HG02763 (cell line): ENCODE measurements at regions not wholly inside any gene's neighbourhood (a gene's known extent, or its start where the extent isn't known, plus 50 kb on each side); places are given as distances from the start of the nearest gene placed in this dataset.
"Not testable (repeated sequence)": the region's sequence is repeated elsewhere in the genome, so short reads cannot be mapped to it uniquely, and the experiment has no call there.

Source experiments
- ATAC-seq: cut with Tn5 transposase; IDR thresholded peaks from one replicate; pipeline ENCODE4 v1.9.1; 2021; ENCODE audit warnings: mild to moderate bottlenecking, moderate library complexity; ENCODE audit not compliant: unreplicated experiment

- no peak for ATAC-seq
Measured at GRCh38 chr2:220373878-220374277, 746.4 kb downstream of the SLC4A3 start.

GRCh38 chr2:220374282-220374681 lies 746.9 kb downstream of the SLC4A3 start:
- ATAC-seq, result no peak

DNA sequence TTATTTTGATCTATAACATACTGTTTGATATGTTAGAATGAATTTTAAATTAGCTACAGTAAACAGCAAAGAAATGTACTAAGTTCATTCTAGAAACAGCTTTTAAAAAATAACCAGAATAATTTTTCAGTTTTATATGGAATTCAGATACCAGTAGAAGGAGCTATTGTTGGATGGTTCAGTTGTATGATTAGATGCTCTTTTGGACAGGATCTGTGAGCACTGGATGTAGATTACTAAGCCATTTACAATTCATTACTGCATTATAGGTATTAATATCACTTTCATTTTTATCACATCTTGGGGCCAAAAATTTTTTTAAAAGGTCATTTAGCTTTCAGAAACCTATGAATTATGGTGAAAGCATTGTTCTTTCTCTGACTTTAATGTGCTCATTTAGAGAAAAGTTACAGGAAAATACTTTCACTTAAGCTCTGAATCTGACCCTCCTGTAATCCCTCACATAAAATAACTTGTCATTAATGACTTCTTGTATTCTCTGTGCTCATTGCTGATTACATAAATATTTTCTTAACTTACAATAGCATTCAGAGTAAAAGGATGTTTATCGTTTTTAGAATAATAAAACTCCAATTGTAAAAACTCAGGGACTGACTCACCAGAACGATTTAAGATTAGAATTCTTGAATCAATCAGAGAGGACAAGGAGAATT lies 750.2 kb downstream of the SLC4A3 start:
- no peak for ATAC-seq

DNA sequence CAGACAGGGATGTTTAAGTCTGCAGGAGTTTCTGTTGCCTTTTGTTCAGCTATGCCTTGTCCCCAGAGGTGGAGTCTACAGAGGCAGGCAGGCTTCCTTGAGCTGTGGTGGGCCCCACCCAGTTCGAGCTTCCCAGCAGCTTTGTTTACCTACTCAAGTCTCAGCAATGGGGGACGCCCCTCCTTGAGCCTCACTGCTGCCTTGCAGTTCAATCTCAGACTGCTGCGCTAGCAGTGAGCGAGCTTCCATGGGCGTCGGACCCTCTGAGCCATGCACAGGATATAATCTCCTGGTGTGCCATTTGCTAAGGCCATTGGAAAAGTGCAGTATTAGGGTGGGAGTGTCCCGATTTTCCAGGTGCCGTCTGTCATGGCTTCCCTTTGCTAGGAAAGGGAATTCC lies 760.3 kb downstream of the SLC4A3 start:
- not testable (repeated sequence) for ATAC-seq

GRCh38 chr2:220393711-220394110 lies 766.3 kb downstream of the SLC4A3 start:
- ATAC-seq, result no peak

DNA sequence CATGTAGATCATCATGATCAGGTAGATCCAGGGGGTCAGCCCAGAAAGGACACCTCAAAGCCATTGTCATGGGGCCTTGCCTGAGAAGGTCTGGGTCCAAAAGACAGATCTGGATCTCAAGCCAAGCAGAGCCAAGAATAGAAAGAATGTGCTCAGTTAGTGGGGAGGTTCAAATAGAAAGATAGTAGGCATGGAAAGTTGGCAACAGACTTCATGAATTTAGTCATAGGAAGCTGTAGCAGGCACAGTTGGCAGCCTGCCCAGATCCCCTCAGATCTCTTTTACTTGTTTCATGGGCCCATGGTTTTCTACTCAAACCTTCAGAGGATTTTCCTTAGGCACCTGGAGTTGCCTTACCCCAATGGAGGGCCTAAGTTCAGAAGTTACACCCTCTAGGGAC lies 767.0 kb downstream of the SLC4A3 start:
- ATAC-seq, result no peak

- no peak for ATAC-seq
Measured at GRCh38 chr2:220396287-220396686, 768.9 kb downstream of the SLC4A3 start.

DNA sequence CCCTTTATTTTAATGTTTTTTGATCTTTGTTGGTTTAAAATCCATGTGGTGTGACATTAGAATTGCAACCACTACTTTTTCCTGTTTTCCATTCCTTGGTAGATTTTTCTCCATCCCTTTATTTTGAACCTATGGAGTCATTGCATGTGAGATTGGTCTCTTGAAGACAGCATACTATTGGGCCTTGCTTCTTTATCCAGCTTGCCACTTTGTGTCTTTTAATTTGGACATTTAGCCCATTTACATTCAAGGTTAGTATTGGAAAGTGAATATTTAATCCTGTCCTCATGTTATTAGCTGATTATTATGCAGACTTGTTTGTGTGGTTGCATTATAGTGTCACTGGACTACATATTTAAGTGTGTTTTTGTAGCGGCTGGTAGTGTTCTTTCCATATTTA lies 782.9 kb downstream of the SLC4A3 start:
- ATAC-seq, result no peak

GRCh38 chr2:220417503-220417902 lies 790.1 kb downstream of the SLC4A3 start:
- no peak for ATAC-seq

- ATAC-seq, result no peak
Measured at GRCh38 chr2:220419647-220420046, 792.2 kb downstream of the SLC4A3 start.

DNA sequence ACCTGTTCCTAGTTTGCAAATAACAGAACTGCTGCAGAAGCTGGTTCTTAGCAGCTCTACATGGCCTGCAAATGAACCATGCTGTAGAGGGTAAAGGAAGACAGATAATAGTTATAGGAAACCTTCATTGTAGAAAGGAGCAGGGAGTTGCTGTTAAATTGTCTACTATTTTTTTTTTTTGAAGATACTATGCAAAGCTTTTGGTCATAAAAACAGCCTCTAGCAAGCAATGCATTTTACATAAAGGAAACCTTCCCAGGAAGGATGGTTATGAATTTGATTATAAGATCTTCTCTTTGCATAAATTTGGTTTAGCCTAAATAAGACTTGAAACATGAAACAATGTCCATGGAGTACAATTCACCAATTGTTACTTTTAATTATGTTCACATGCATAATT lies 793.4 kb downstream of the SLC4A3 start:
- ATAC-seq, result no peak

DNA sequence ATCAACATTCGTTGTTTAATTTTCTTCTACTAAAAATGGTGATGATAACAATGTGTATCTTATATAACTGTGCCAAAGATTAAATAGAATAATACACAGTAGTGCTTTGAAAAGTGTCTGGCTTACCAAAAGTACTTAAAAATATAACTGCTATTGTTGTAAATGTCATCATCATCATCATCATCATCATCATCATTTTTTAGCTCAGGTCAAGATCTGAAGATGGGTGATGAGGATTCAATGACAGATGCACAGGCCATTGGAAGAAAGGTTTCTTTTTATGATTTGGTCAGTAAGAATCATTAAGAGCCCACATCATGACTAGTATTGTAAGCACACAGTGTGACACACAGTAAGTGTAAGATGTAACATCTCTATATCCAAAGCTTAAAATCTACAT lies 795.2 kb downstream of the SLC4A3 start:
- ATAC-seq, result no peak

GRCh38 chr2:220424561-220424960 lies 797.1 kb downstream of the SLC4A3 start:
- no peak for ATAC-seq

DNA sequence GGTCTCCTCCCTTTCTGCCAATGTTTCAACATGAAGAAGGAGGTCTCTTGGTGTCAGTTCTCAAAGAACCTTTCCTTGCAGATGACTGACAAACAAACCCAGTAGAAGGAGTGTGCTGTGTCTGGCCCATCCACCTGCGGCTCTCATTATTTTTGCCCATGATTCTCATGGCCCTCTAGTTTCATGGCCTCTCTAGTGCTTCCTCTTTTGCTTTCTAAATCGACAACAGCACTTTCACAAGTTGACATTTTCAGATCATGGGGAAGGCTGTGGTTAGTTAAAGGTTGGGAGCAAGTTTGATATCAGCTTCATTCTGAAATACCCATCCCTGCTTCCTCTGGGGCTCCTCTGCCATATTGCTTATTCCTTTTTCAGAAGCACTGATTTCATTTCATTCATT lies 805.2 kb downstream of the SLC4A3 start:
- ATAC-seq, result no peak

GRCh38 chr2:220433131-220433530 lies 805.7 kb downstream of the SLC4A3 start:
- ATAC-seq, result no peak

GRCh38 chr2:220434385-220434784 lies 807.0 kb downstream of the SLC4A3 start:
- ATAC-seq, result no peak

- no peak for ATAC-seq
Measured at GRCh38 chr2:220437938-220438337, 810.5 kb downstream of the SLC4A3 start.

DNA sequence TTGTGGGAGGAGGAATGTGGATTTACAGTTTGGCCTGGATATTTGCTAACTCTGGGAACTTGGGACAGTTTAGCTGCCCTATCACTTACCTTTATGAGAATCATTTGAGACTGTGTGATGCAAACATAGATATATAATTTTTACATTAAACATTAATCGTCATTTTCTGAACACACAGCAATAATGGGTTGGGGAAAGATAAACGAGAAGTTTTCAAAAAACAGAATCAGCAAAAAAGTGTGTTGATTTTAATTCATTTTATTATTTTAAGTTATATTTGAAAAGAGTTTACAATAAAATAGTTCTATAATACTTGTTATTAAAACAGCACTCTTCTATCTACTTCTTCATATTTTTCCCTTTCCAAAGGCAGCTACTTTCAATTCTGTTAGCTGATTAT lies 813.3 kb downstream of the SLC4A3 start:
- no peak for ATAC-seq

DNA sequence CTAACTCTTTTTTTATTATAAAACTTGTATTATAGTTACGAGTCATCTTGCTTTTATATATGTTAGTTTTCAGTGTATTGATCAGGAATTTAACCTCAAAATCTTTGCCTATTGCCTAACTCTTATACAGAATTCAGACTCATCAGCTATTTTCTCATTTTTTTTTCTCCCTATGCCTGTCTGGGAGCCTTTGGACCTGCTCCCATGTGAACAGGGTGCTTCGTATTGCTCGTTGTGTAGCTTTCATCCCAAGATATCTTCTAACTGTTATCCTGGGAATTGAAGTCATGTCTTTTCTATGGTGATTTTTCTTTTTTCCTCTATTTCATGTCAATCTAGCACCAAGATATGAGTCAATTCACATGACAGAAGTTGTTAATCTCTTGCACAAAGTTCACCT lies 814.0 kb downstream of the SLC4A3 start:
- no peak for ATAC-seq

DNA sequence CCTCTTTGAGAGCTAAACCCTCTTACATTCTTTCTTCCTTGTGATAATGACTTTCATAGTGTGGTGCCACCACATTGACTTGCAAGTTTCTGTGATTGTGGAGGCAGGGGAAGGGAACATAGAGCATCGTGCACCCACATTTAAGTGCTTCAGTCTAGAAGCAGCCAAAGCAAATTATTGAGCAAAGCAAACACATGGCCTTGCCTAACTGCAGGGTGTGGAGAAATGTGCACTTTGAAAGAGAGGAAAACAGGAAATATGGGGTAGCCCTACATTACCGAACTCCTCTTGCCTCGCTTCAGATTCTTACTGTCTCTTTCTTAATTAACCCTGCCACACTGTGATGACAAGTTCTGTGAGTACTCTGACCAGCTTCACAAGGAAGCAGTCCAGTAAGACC lies 814.6 kb downstream of the SLC4A3 start:
- no peak for ATAC-seq

GRCh38 chr2:220445429-220446105 lies 818.1 kb downstream of the SLC4A3 start:
- no peak for ATAC-seq

DNA sequence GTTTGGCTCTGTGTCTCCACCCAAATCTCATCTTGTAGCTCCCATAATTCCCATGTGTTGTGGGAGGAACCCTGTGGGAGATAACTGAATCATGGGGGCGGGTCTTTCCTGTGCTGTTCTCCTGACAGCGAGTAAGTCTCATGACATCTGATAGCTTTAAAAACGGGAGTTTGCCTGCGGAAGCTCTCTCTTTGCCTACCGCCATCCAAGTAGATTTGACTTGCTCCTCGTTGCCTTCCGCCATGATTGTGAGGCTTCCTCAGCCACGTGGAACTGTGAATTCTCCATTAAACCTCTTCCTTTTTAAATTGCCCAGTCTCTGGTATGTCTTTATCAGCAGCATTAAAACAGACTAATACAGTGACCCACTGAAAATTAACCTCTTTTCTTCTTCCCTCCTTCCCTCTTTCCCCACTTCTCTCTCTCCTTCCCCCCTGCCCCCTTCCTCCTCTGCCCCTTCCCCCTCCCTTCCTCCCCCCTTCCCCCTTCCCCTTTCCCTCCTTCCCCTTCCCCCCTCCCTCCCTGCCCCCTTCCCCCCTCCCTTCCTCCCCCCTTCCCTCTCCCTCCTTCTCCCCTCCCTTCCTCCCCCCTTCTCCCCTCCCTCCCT lies 818.8 kb downstream of the SLC4A3 start:
- ATAC-seq, result no peak
